ENCODE measurements at regions not wholly inside any gene's neighbourhood (a gene's known extent, or its start where the extent isn't known, plus 50 kb on each side); places are given as distances from the start of the nearest gene placed in this dataset.
"Not testable (repeated sequence)": the region's sequence is repeated elsewhere in the genome, so short reads cannot be mapped to it uniquely, and the experiment has no call there.

DNA sequence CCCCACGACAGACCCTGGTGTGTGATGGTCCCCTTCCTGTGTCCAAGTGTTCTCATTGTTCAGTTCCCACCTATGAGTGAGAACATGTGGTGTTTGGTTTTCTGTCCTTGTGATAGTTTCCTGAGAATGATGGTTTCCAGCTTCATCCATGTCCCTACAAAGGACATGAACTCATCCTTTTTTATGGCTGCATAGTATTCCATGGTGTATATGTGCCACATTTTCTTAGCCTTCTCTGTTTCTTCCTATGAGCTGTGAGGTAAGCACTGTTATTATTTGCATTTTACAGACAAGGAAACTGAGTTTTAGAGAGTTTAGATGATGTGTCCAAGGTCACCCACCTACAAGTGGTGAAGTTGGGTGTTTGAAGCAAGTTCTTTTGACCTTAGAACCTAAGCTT lies 51.1 kb upstream of the BNC1 start:
- not testable (repeated sequence) for H3K4me3 ChIP-seq (ENCODE audit: low read length); H3K27ac ChIP-seq (ENCODE audit: low read length); H3K36me3 ChIP-seq (ENCODE audit: control insufficient read depth, insufficient read depth, low read length); H3K9me3 ChIP-seq (replicated peaks; ENCODE audit: control insufficient read depth, low read depth, low read length); DNase-seq; H3K4me1 ChIP-seq (ENCODE audit: control insufficient read depth, insufficient read depth, low read length); H3K27me3 ChIP-seq (ENCODE audit: control insufficient read depth, insufficient read depth, low read length)
- WGBS (ENCODE audit: insufficient coverage) = no CpG with 5 or more reads among the region's 1 CpG

DNA sequence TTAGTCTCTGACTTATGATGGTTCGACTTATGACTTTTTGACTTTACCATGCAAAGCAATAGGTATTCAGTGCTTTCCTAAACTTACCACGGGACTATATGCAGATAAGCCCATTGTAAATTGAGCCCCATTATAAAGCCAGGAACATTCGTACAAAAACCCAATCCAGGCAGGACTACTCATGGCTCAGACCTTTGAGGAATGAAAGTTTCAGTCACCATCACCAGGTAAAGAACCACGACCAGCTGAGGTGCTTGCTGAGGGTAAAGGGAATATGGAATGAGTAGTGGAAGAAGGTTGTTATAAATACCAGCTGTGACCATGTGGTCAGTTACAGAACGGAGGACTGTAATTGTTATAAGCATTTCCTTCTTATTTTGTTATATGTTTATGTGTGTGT lies 54.9 kb upstream of the BNC1 start:
- no peaks in the 10 kb centered on the region for H3K4me1 ChIP-seq (ENCODE audit: control insufficient read depth, insufficient read depth, low read length)
- no peak overlapping the region for H3K4me3 ChIP-seq (ENCODE audit: low read length)
- H3K9me3 ChIP-seq (replicated peaks; ENCODE audit: control insufficient read depth, low read depth, low read length) = no peaks in the 10 kb centered on the region
- no peaks in the 10 kb centered on the region for H3K36me3 ChIP-seq (ENCODE audit: control insufficient read depth, insufficient read depth, low read length)
- 80% methylated on average over 1 of the region's 5 CpGs for WGBS (ENCODE audit: insufficient coverage)
- H3K27me3 ChIP-seq (ENCODE audit: control insufficient read depth, insufficient read depth, low read length) = peaks cover 2% of the 10 kb centered on the region
- no peak overlapping the region for H3K27ac ChIP-seq (ENCODE audit: low read length)
- DNase-seq = no peak

DNA sequence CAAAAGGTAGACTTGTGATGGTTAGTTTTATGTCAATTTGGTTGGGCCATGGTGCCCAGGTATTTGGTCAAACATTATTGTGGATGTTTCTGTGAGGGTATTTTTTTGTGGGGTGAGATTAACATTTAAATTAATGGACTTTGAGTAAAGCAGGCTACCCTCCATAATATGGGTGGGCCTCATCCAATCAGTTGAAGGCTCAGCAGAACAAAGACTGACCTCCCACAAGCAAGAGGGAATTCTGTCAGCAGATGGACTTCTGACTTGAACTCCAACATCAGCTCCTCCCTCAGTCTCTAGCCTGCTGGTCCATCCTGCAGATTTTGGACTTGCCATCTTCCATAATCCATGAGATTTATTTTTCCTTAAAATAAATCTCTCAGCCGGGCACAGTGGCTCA lies 55.6 kb upstream of the BNC1 start:
- no peak for DNase-seq
- H3K27me3 ChIP-seq (ENCODE audit: control insufficient read depth, insufficient read depth, low read length) = peaks cover 2% of the 10 kb centered on the region
- no peaks in the 10 kb centered on the region for H3K9me3 ChIP-seq (replicated peaks; ENCODE audit: control insufficient read depth, low read depth, low read length)
- WGBS (ENCODE audit: insufficient coverage) = 90% methylated on average over 1 of the region's 1 CpG
- no peak overlapping the region for H3K27ac ChIP-seq (ENCODE audit: low read length)
- no peak overlapping the region for H3K4me3 ChIP-seq (ENCODE audit: low read length)
- no peaks in the 10 kb centered on the region for H3K4me1 ChIP-seq (ENCODE audit: control insufficient read depth, insufficient read depth, low read length)
- no peaks in the 10 kb centered on the region for H3K36me3 ChIP-seq (ENCODE audit: control insufficient read depth, insufficient read depth, low read length)

DNA sequence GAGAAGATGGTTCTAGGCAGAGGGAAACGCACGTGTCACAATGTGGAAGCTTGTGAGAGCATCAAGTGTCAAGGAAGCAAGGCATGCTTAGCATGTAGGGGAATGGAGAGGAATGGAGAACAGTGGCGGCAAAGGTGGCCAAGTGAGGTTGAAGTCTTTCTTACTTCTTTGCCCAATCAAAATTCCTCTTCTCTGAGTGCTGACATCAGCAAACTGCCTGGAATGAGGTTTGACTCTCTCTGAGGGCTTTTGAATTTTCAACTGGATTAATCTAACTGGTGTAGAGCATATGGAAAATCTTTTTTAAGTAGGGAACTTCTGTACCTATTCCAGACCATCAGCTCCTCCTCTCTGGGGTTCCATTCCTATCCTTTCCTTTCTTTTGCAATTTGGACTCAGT lies 61.9 kb upstream of the BNC1 start:
- Histone ChIP-seq H3K4me1 (ENCODE audit: control insufficient read depth, insufficient read depth, low read length) (no peaks in the 10 kb centered on the region), H3K9me3 (replicated peaks; ENCODE audit: control insufficient read depth, low read depth, low read length) (no peaks in the 10 kb centered on the region), H3K4me3 (ENCODE audit: low read length) (no peak overlapping the region), H3K27me3 (ENCODE audit: control insufficient read depth, insufficient read depth, low read length) (no peaks in the 10 kb centered on the region), H3K27ac (ENCODE audit: low read length) (no peak overlapping the region), H3K36me3 (ENCODE audit: control insufficient read depth, insufficient read depth, low read length) (no peaks in the 10 kb centered on the region)
- DNase-seq = no peak
- 35% methylated on average over 2 of the region's 3 CpGs for WGBS (ENCODE audit: insufficient coverage)

DNA sequence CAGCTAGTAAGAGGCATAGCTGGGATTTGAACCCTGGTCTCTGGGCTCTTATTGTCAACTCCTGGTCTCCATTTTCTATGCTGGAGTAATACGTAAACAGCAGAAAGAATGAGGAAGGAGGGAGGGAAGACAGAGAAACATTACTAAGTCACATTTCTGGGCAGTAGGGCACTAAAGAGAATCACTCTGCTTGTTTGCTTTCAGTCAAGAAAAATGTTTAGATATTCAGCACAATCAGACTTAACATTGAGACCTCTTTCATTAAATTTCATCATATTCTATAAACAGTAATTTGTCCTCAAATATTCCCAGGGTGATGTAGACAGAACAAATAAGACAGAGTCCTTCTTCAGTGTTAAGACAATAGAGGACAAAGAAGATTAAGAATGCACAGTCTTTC lies 67.7 kb upstream of the BNC1 start:
- Histone ChIP-seq H3K9me3 (replicated peaks; ENCODE audit: control insufficient read depth, low read depth, low read length) (no peaks in the 10 kb centered on the region), H3K27ac (ENCODE audit: low read length) (no peak overlapping the region), H3K4me1 (ENCODE audit: control insufficient read depth, insufficient read depth, low read length) (no peaks in the 10 kb centered on the region), H3K4me3 (ENCODE audit: low read length) (no peak overlapping the region), H3K27me3 (ENCODE audit: control insufficient read depth, insufficient read depth, low read length) (no peaks in the 10 kb centered on the region), H3K36me3 (ENCODE audit: control insufficient read depth, insufficient read depth, low read length) (no peaks in the 10 kb centered on the region)
- no peak for DNase-seq
- no CpG with 5 or more reads among the region's 1 CpG for WGBS (ENCODE audit: insufficient coverage)

DNA sequence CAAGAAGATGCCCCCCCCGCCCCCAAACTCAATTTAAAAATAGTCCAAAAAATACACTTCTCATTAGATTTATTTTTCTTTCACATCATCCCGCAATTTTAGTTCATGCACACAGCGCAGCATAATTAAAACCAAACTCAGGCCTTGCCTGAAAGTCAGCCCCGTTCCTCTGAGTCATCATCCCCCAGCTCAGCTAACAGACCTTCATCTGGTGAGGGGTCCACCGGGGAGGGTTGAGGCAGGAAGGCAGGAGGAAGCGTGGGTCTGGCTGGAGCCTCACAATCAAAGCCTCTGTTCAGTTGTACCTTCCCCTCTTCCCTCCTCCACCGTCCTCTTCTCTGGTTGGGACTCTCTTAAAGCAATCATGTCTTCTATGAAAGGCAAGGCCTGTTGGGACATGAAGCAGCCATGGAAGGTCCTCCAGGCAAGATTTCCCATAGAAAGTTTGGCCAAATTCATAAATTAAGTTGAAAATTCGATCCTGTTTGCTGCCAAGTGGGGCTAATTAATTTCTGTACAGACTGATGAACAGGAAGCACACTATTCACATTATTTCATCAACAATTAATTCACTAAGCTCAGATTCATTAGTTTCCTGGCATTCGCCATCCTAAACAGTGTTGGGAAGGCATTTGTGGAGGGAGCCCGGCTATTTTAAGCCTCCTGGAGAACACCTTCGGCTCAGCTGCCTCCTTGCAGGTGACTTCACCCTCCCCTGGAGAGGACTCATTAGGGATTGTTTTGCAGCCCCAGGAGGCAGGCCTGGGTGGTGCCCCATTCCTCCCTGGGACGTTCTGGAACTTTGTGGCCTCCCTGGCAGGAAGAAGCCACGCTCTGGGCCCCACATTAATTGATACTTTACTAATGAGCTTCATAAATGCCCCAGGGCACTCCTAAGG lies 72.3 kb upstream of the BNC1 start:
- H3K4me3 ChIP-seq (ENCODE audit: low read length) = no peak overlapping the region
- no peaks in the 10 kb centered on the region for H3K36me3 ChIP-seq (ENCODE audit: control insufficient read depth, insufficient read depth, low read length)
- H3K27me3 ChIP-seq (ENCODE audit: control insufficient read depth, insufficient read depth, low read length) = no peaks in the 10 kb centered on the region
- H3K4me1 ChIP-seq (ENCODE audit: control insufficient read depth, insufficient read depth, low read length) = no peaks in the 10 kb centered on the region
- WGBS (ENCODE audit: insufficient coverage) = 37% methylated on average over 6 of the region's 13 CpGs
- no peaks in the 10 kb centered on the region for H3K9me3 ChIP-seq (replicated peaks; ENCODE audit: control insufficient read depth, low read depth, low read length)
- DNase-seq = no peak
- H3K27ac ChIP-seq (ENCODE audit: low read length) = no peak overlapping the region

DNA sequence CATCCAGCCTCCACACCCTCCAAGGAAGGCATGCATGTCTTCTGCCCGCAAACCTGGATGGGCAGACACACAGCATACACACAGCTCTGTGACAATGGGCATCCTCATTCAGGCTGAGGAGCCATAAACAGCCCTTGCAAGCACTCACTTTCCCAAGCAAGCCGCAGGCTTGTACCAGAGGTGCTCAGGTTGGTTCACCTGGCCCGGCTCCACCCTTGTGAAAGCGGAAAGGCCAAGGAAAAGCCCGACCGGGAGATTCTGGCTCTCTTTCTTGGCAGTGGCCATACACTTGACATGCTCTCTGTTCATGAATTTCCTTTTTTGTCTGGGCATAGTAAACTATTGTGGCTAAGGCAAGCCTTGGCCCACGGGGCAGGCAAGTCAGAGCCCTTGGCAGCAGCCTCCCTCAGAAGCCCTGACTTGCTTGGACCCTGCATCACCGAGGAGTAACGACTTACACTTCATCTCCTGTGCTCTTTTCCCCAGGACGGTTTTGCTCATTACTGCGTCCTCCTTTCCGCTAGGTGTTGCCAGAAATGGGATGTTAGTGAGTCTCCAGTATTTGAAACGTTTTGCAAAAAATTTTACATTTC lies 74.6 kb upstream of the BNC1 start:
- DNase-seq = peak; percentile 54

DNA sequence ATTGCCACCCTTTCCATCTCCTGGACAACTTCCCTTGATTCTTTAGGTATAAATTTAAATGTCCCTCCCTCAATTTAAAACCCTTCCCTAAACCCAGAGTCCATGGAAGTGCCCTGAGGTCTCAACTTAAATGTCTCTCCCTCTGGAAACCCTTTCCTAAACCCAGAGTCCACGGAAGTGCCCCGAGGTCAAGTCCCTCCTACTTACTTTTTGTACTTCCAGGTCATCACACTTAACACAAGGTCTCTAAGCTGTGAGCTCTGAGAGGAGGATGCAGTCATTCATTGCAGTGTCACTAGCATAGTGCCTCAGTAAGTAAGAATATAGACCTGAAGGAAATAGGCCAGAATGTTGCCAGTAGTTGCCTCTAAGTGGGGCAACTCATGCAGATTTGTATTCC lies 78.2 kb upstream of the BNC1 start:
- Histone ChIP-seq H3K4me1 (ENCODE audit: control insufficient read depth, insufficient read depth, low read length) (peaks cover 4% of the 10 kb centered on the region), H3K27ac (ENCODE audit: low read length) (no peak overlapping the region), H3K27me3 (ENCODE audit: control insufficient read depth, insufficient read depth, low read length) (peaks cover 11% of the 10 kb centered on the region), H3K36me3 (ENCODE audit: control insufficient read depth, insufficient read depth, low read length) (no peaks in the 10 kb centered on the region), H3K9me3 (replicated peaks; ENCODE audit: control insufficient read depth, low read depth, low read length) (no peaks in the 10 kb centered on the region), H3K4me3 (ENCODE audit: low read length) (no peak overlapping the region)
- WGBS (ENCODE audit: insufficient coverage) = no CpG with 5 or more reads among the region's 2 CpGs
- DNase-seq = no peak

More for the DNA sequence above, 74.6 kb upstream of the BNC1 start:
- Histone ChIP-seq H3K9me3 (replicated peaks; ENCODE audit: control insufficient read depth, low read depth, low read length) (no peaks in the 10 kb centered on the region), H3K4me1 (ENCODE audit: control insufficient read depth, insufficient read depth, low read length) (no peaks in the 10 kb centered on the region), H3K36me3 (ENCODE audit: control insufficient read depth, insufficient read depth, low read length) (no peaks in the 10 kb centered on the region), H3K4me3 (ENCODE audit: low read length) (no peak overlapping the region), H3K27me3 (ENCODE audit: control insufficient read depth, insufficient read depth, low read length) (no peaks in the 10 kb centered on the region), H3K27ac (ENCODE audit: low read length) (no peak overlapping the region)
- 51% methylated on average over 8 of the region's 13 CpGs for WGBS (ENCODE audit: insufficient coverage)

DNA sequence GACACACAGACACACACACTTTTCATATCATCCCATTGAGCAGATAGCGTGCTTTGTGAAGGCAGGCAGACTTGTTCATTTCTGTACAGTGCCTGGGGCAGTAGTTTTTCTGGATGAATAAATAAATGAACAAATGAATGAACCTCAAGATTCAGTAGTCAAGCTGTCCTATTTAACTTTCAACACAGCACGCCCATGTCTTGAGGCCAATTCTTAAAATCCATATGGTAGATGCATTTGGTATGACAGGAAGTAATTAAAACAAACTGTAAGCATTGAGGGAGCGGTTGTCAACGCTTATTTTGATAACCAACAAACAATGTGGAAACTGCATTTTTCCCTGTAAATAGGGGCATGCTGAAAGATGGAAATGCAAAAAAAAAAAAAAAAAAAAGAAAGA lies 80.0 kb upstream of the BNC1 start:
- no peak overlapping the region for H3K27ac ChIP-seq (ENCODE audit: low read length)
- no peak overlapping the region for H3K4me3 ChIP-seq (ENCODE audit: low read length)
- no CpG with 5 or more reads among the region's 4 CpGs for WGBS (ENCODE audit: insufficient coverage)
- peak; percentile 28 for DNase-seq
- H3K27me3 ChIP-seq (ENCODE audit: control insufficient read depth, insufficient read depth, low read length) = peaks cover 18% of the 10 kb centered on the region
- no peaks in the 10 kb centered on the region for H3K9me3 ChIP-seq (replicated peaks; ENCODE audit: control insufficient read depth, low read depth, low read length)
- H3K36me3 ChIP-seq (ENCODE audit: control insufficient read depth, insufficient read depth, low read length) = no peaks in the 10 kb centered on the region
- peaks cover 4% of the 10 kb centered on the region for H3K4me1 ChIP-seq (ENCODE audit: control insufficient read depth, insufficient read depth, low read length)

DNA sequence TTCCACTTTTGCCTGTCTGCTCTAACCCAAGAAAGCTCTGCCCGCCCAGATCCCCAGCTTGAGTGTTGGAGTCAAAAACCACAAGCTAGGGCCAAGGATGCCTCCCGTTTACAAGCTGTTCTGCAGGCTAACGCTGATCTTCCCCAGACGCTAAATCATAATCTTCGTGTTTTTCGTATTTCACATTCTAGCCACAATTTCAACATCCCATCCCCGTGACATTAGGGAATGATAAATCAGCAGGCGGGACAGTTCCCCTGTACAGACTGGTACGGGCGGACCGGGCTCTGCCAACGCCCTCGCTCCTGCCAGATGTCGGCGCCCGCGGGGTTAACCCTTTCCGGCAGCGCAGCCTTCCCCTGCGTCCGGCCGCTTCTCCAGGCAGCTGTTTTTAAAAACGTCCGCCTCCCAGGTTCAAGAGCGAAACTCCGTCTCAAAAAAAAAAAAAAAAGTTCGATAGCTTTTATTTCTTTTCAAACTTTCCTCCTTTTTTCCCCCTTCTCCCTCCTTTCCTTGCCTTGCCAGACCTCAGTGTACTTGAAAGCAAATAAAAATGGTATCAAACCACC lies 81.0 kb upstream of the BNC1 start:
- under 1% methylated on average over 27 of the region's 27 CpGs for WGBS (ENCODE audit: insufficient coverage)
- peak; percentile 53 for DNase-seq
- peak overlapping the region; percentile 37 for H3K4me3 ChIP-seq (ENCODE audit: low read length)

More for the DNA sequence above, 81.0 kb upstream of the BNC1 start:
- Histone ChIP-seq H3K9me3 (replicated peaks; ENCODE audit: control insufficient read depth, low read depth, low read length) (no peaks in the 10 kb centered on the region), H3K27ac (ENCODE audit: low read length) (no peak overlapping the region), H3K27me3 (ENCODE audit: control insufficient read depth, insufficient read depth, low read length) (peaks cover 18% of the 10 kb centered on the region), H3K36me3 (ENCODE audit: control insufficient read depth, insufficient read depth, low read length) (no peaks in the 10 kb centered on the region), H3K4me1 (ENCODE audit: control insufficient read depth, insufficient read depth, low read length) (peaks cover 4% of the 10 kb centered on the region)

Data from muscle of leg (tissue), 3 donors.